ENCODE measurements at regions not wholly inside any gene's neighbourhood (a gene's known extent, or its start where the extent isn't known, plus 50 kb on each side); places are given as distances from the start of the nearest gene placed in this dataset.

DNA sequence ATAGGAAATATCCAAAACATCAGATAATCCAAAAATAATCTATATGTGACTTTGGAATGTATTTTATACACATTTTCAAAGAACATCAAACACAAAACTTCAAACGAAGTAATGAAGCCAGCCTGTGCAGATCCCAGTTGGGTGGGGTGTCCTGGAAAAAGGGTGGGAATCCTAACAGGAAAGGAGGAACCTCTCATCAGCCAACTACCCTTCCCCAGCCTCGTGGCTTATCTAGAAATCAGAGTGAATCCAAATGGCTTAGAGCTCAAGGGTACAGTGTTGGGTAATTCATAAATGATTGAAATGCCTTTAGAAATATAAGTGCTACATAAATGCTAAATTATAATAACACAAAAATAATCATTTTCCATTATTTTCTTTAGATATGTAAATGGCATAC lies 115.1 kb upstream of the SOX4 start (continued):
- TF ChIP-seq SRF (IDR thresholded peaks at IDR 0.05; ENCODE audit: low read depth) = no peak

DNA sequence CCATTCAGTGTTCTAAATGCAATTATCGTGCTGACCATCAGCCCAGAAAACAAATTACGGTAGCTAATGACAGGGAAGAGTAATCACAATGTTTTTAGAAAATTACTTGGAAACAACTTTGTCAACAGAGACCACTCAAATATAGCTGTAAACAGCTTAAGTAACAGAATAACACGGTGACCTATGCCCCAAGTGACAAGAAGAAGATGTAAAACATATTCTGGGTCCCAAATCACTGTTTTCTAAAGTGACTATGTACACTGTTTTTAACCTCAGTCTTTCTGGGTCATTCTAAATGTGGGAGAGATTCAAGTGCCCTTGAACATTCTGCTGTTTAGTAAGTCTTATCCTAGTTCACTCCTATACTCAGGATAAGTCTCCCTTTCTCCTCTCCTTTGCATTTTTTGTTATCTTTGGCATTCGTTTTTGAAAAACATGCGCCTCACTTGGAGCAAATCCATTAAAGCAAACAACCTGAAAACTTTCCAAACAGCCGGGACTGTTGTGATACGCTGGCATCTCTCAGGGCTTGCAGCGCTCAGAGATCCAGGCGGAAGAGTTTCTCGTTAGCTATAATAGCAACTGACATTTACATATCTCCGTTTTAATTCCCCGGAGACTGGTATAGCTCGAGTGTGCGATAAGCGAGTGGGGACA lies 114.5 kb upstream of the SOX4 start:
- intact Hi-C loops (cut with micrococcal nuclease) = no loop called here
- CTCF ChIA-PET = no interaction called here
- DNase-seq (ENCODE audit: low read depth, low spot score) (no peak), ATAC-seq (no peak)
- Histone ChIP-seq H3K9me2 (ENCODE audit: insufficient read depth) (no peaks in the 10 kb centered on the region), H3K27me3 (ENCODE audit: insufficient read depth, low read length) (no peaks in the 10 kb centered on the region), H3K36me3 (ENCODE audit: control insufficient read depth in 1 of 2, insufficient read depth in 2 of 2, low read length in 2 of 2) (no peaks in the 10 kb centered on the region), H2AFZ (ENCODE audit: low read depth, low read length, poor library complexity, severe bottlenecking) (no peak overlapping the region), H3K4me3 (replicated peaks in 1 of 2; ENCODE audit: low read depth in 1 of 2, low read length in 2 of 2) (no peak overlapping the region), H3K9ac (ENCODE audit: low read length) (no peak overlapping the region), H3K27ac (ENCODE audit: low read depth, low read length) (no peak overlapping the region), H3K9me3 (ENCODE audit: control insufficient read depth in 1 of 2, insufficient read depth in 1 of 2, low read depth in 1 of 2, low read length in 2 of 2) (no peaks in the 10 kb centered on the region), H4K20me1 (ENCODE audit: insufficient read depth) (no peaks in the 10 kb centered on the region), H3K4me1 (ENCODE audit: control insufficient read depth in 1 of 2, insufficient read depth in 2 of 2, low read length in 2 of 2) (no peaks in the 10 kb centered on the region), H3K4me2 (ENCODE audit: low read length) (no peak overlapping the region), H3K79me2 (ENCODE audit: insufficient read depth, low read length) (no peaks in the 10 kb centered on the region)
- POLR2A ChIA-PET = no interaction called here
- no peak for TF ChIP-seq POLR2AphosphoS5 (IDR thresholded peaks at IDR 0.05; ENCODE audit: low read depth, low read length)
- TF ChIP-seq ZFX (IDR thresholded peaks at IDR 0.05) = no peak
- TF ChIP-seq SP1 (IDR thresholded peaks at IDR 0.05; ENCODE audit: low read depth) = no peak
- TF ChIP-seq, protein P1, sequence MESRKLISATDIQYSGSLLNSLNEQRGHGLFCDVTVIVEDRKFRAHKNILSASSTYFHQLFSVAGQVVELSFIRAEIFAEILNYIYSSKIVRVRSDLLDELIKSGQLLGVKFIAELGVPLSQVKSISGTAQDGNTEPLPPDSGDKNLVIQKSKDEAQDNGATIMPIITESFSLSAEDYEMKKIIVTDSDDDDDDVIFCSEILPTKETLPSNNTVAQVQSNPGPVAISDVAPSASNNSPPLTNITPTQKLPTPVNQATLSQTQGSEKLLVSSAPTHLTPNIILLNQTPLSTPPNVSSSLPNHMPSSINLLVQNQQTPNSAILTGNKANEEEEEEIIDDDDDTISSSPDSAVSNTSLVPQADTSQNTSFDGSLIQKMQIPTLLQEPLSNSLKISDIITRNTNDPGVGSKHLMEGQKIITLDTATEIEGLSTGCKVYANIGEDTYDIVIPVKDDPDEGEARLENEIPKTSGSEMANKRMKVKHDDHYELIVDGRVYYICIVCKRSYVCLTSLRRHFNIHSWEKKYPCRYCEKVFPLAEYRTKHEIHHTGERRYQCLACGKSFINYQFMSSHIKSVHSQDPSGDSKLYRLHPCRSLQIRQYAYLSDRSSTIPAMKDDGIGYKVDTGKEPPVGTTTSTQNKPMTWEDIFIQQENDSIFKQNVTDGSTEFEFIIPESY (IDR thresholded peaks at IDR 0.05; ENCODE audit: extremely low read depth, insufficient replicate concordance, low read length) = no peak
- TF ChIP-seq EGR1 (IDR thresholded peaks at IDR 0.05; ENCODE audit: low read depth) = no peak
- no peak for TF ChIP-seq TCF7L2 (IDR thresholded peaks at IDR 0.05; ENCODE audit: borderline replicate concordance, extremely low read depth, insufficient read depth, insufficient read length)
- no peak for TF ChIP-seq JUND (IDR thresholded peaks at IDR 0.05)
- RAD21 ChIA-PET (ENCODE audit: low non-redundant PET in 1 of 2, low total read pairs in 2 of 2, uncharacterized antibody in 2 of 2, unreplicated experiment in 2 of 2) = no interaction called here
- no TSS peak for BruUV-seq (replicated peaks)

All from HCT116 (cell line).